Psoas muscle (tissue), 7 donors: ENCODE measurements at regions not wholly inside any gene's neighbourhood (a gene's known extent, or its start where the extent isn't known, plus 50 kb on each side); places are given as distances from the start of the nearest gene placed in this dataset.

ENCODE experiments used
- ATAC-seq, 4 donors: fragments of 200-7000 bp; cut with Tn5 transposase; one replicate each; pipeline ENCODE4 v1.9.1; 2020; ENCODE audit warnings: moderate library complexity in 3 of 4, mild to moderate bottlenecking in 2 of 4
- DNase-seq, 2 donors: peaks; one replicate each; pipeline ENCODE4 v3.0.0-alpha.2; 2020
- H3K27ac ChIP-seq: fragments of 200-600 bp; one replicate; pipeline ENCODE4 v1.8.0; 2022
- H3K27me3 ChIP-seq, 3 donors: fragments of 200-600 bp in 1 of 3; one replicate each; pipeline versions ENCODE4 v1.6.1 to v1.8.0; 2013 to 2022; ENCODE audit warnings: low read length in 2 of 3, mild to moderate bottlenecking in 2 of 3, moderate library complexity in 1 of 3; ENCODE audit not compliant: insufficient read depth in 3 of 3
- H3K36me3 ChIP-seq, 2 donors: fragments of 200-600 bp in 1 of 2; one replicate each; pipeline versions ENCODE4 v1.6.1 to v1.8.0; 2013 to 2022; ENCODE audit warnings: low read depth in 1 of 2, mild to moderate bottlenecking in 1 of 2, moderate library complexity in 1 of 2; ENCODE audit not compliant: insufficient read depth in 1 of 2
- H3K4me1 ChIP-seq: fragments of 200-600 bp; one replicate; pipeline ENCODE4 v1.8.0; 2022
- H3K4me3 ChIP-seq: fragments of 200-600 bp; one replicate; pipeline ENCODE4 v1.8.0; 2022; ENCODE audit warnings: mild to moderate bottlenecking
- H3K9me3 ChIP-seq: fragments of 200-600 bp; one replicate; pipeline ENCODE4 v1.8.0; 2022
- WGBS, 3 donors: extraction: QIAGEN DNeasy Blood & Tissue Kit; methylation state at CpG; one replicate each; pipeline versions ENCODE4 v1.1.6 to v1.1.7; 2013; 5-methylcytosine and 5-hydroxymethylcytosine counted together
- intact Hi-C, 2 donors: fragments of 100-400 bp; cut with DNase I; formaldehyde crosslinking; loops; one replicate each; pipeline versions ENCODE4 v1.11.0 to v1.14.2; 2022
- TF ChIP-seq, protein P1 (sequence below): fragments of 200-600 bp; IDR thresholded peaks from one replicate; pipeline ENCODE4 v1.8.0; 2022; ENCODE audit warnings: antibody characterized with exemption
- donor health status: healthy with polysubstance abuse.
- donor health status: DM: no; HTN: no; CAD: no; lungs with moderate emphysema.
- donor health status: Bipolar disorder and iron deficiency.
- donor health status: healthy.
- donor health status: DM: yes; HTN: yes; CAD: no.
- donor health status: DM: no; HTN: no; CAD: no.
- donor health status: DM: yes; HTN: yes; CAD: no.

DNA sequence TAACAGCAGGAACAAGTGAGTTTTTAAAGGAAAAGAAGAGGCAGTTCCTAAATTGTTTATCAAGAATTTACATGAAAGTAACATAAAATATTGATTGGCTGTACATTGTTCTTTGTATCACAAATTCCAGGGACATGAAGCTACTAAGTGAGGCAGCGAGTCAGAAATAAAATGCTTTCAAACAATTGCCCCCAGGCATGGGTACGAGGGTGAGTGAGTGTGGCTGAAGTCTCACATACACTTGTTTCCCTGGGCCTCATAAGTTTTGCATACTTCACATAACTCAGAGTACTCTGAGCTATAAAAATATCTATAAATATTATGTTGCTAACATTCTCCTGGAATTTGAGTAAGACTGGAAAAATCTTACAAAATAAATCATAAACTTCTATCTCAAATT, 511.6 kb upstream of the PRKX start:
- no peak overlapping the region for H3K4me3 ChIP-seq
- no peaks in the 10 kb centered on the region for H3K4me1 ChIP-seq
- H3K9me3 ChIP-seq: no peaks in the 10 kb centered on the region
- no peaks in the 10 kb centered on the region for H3K36me3 ChIP-seq
- intact Hi-C loops: no loop called here
- no peaks in the 10 kb centered on the region for H3K27me3 ChIP-seq
- TF ChIP-seq, protein P1, sequence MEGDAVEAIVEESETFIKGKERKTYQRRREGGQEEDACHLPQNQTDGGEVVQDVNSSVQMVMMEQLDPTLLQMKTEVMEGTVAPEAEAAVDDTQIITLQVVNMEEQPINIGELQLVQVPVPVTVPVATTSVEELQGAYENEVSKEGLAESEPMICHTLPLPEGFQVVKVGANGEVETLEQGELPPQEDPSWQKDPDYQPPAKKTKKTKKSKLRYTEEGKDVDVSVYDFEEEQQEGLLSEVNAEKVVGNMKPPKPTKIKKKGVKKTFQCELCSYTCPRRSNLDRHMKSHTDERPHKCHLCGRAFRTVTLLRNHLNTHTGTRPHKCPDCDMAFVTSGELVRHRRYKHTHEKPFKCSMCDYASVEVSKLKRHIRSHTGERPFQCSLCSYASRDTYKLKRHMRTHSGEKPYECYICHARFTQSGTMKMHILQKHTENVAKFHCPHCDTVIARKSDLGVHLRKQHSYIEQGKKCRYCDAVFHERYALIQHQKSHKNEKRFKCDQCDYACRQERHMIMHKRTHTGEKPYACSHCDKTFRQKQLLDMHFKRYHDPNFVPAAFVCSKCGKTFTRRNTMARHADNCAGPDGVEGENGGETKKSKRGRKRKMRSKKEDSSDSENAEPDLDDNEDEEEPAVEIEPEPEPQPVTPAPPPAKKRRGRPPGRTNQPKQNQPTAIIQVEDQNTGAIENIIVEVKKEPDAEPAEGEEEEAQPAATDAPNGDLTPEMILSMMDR: no peak
- no peak for ATAC-seq
- DNase-seq: no peak
- 13 to 22% (median 18%) methylated on average over 2 of the region's 2 CpGs for WGBS, 3 donors
- H3K27ac ChIP-seq: no peak overlapping the region

DNA sequence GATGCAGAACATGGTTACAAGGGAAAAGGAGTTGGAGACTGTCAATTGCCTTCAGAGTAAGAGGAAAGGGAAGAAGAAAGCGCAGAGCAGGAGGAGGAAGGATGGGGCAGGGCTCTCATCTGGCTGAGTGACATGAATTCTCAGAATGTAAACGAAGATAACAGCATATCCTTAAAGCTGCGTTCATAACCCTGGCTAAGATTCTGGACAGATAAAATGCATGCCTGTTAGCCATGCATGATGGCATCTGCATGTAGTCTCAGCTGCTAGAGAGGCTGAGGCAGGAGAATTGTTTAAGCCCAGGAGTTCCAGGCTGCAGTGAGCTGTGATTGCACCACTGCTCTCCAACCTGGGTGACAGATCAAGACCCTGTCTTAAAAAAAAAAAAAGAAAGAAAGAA, 493.5 kb upstream of the PRKX start:
- DNase-seq (no peak), ATAC-seq (no peak)
- no peaks in the 10 kb centered on the region for H3K27me3 ChIP-seq
- no peaks in the 10 kb centered on the region for H3K9me3 ChIP-seq
- TF ChIP-seq, protein P1: no peak
- 51 to 59% (median 52%) methylated on average over 3 of the region's 3 CpGs for WGBS, 3 donors
- no peaks in the 10 kb centered on the region for H3K36me3 ChIP-seq
- no peak overlapping the region for H3K4me3 ChIP-seq
- intact Hi-C loops: no loop called here
- no peak overlapping the region for H3K27ac ChIP-seq
- H3K4me1 ChIP-seq: no peaks in the 10 kb centered on the region

DNA sequence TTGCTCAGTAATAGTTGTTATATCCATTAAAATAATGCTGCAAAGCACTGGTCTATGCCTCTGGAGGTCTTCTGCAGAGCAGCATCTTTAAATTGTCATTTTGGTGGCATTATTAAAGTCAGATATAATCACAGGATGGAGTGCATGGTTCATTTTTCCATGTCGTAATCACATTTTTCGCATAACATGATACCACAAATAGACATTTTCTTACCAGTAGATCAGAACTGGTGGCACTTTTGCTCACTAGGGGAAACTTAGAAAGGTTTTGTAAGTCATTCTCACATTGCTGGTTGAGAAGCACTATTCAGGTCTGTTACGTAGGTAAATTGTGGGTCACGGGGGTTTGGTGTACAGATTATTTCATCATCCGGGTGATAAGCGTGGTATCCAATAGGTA, 484.5 kb upstream of the PRKX start:
- H3K9me3 ChIP-seq: no peaks in the 10 kb centered on the region
- no peaks in the 10 kb centered on the region for H3K4me1 ChIP-seq
- DNase-seq (no peak), ATAC-seq (no peak)
- no peaks in the 10 kb centered on the region for H3K36me3 ChIP-seq
- TF ChIP-seq, protein P1: no peak
- intact Hi-C loops: no loop called here
- no peak overlapping the region for H3K27ac ChIP-seq
- H3K4me3 ChIP-seq: no peak overlapping the region
- no peaks in the 10 kb centered on the region for H3K27me3 ChIP-seq
- WGBS, 3 donors: 81 to 86% (median 81%) methylated on average over 6 of the region's 6 CpGs

DNA sequence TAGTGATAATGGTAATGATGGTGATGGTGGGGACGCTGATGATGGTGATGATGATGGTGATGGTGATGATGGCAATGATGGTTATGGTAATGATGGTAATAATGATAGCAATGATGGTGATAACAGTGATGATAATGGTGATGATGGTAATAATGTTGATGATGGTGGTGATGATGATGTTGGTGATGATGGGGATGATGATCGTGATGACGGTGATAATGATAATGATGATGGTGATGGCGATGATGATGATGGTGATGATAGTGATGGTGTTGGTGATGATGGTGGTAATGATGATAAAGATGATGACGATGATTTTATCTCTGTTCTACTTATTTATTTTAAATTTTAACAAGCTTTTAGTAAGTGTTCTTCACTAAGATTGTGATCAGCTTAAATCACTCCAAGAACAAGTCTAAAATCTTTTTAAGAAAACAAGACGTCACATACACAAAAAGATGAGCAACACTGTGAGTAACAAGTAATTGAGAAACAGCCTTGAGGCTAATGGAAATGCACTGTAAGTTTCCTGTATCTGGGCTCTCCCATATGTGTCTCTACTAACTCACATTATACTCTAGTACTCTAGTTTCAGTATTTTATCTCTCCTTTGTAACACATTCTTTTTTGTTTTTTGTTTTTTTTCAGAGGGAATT, 480.2 kb upstream of the PRKX start:
- 87 to 92% (median 91%) methylated on average over 6 of the region's 6 CpGs for WGBS, 3 donors
- no peaks in the 10 kb centered on the region for H3K36me3 ChIP-seq
- DNase-seq (no peak), ATAC-seq (no peak)
- TF ChIP-seq, protein P1: no peak
- no peaks in the 10 kb centered on the region for H3K27me3 ChIP-seq
- intact Hi-C loops: no loop called here
- H3K4me1 ChIP-seq: no peaks in the 10 kb centered on the region
- no peaks in the 10 kb centered on the region for H3K9me3 ChIP-seq
- no peak overlapping the region for H3K27ac ChIP-seq
- H3K4me3 ChIP-seq: no peak overlapping the region

DNA sequence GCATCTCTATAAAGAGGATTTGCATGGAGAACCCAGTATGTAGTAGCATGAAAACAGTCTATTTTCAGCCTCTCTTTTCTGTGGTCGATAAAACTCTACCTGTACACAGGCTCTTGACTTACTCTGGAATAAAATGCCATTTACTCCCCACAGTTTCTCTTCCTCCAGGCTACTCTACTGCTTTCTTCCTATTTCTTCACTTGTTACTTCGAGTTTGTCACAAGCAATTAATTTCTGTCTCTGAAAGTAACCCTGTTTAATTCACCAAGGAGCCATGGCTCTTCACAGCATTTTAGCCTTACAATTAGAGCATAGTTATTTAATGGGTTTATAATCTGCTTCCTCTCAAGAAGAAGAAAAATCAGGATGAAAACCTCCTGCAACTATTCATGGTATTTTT, 472.9 kb upstream of the PRKX start:
- Histone ChIP-seq H3K9me3 (no peaks in the 10 kb centered on the region), H3K4me3 (no peak overlapping the region), H3K27me3 (no peaks in the 10 kb centered on the region), H3K27ac (no peak overlapping the region), H3K4me1 (no peaks in the 10 kb centered on the region), H3K36me3 (no peaks in the 10 kb centered on the region)
- intact Hi-C loops: no loop called here
- 50 to 68% (median 55%) methylated on average over 2 of the region's 2 CpGs for WGBS, 3 donors
- TF ChIP-seq, protein P1: no peak
- no peak for ATAC-seq
- DNase-seq: no peak
